Activated B cell treated with CpG ODN at 0.5 μM for 24 hours (primary cell): ENCODE measurements at regions not wholly inside any gene's neighbourhood (a gene's known extent, or its start where the extent isn't known, plus 50 kb on each side); places are given as distances from the start of the nearest gene placed in this dataset.

Experiments used
- ATAC-seq: fragments of 200-7000 bp; cut with Tn5 transposase; one replicate; pipeline ENCODE4 v1.10.0; 2021; ENCODE audit warnings: low read depth, mild to moderate bottlenecking, moderate library complexity
- CTCF ChIA-PET: fragments of 350-600 bp; sonication (Branson Sonifier 250); formaldehyde crosslinking; loops from one replicate; lab custom pipeline; 2021; ENCODE audit warnings: antibody characterized with exemption; lab: Charles Lee
- POLR2A ChIA-PET: fragments of 350-600 bp; sonication (Branson Sonifier 250); formaldehyde crosslinking; loops from one replicate; lab custom pipeline; 2021; ENCODE audit warnings: antibody characterized with exemption; lab: Charles Lee
- DNase-seq: peaks from one replicate; pipeline ENCODE4 v3.0.0; 2022
- H3K27ac Mint-ChIP-seq: one replicate; pipeline ENCODE4 v1.8.0; 2020; ENCODE audit warnings: mixed read lengths
- H3K27me3 Mint-ChIP-seq: one replicate; pipeline ENCODE4 v1.8.0; 2021; ENCODE audit warnings: mixed read lengths
- H3K36me3 Mint-ChIP-seq: one replicate; pipeline ENCODE4 v1.8.0; 2021; ENCODE audit warnings: low read depth, mixed read lengths
- H3K4me1 Mint-ChIP-seq: one replicate; pipeline ENCODE4 v1.8.0; 2021; ENCODE audit warnings: mixed read lengths
- H3K4me3 Mint-ChIP-seq: one replicate; pipeline ENCODE4 v1.8.0; 2020; ENCODE audit warnings: mild to moderate bottlenecking, mixed read lengths
- H3K9me3 Mint-ChIP-seq: one replicate; pipeline ENCODE4 v1.8.0; 2020; ENCODE audit warnings: mixed read lengths
- CTCF ChIP-seq: fragments of 200-600 bp; IDR thresholded peaks from one replicate; pipeline ENCODE4 v1.8.0; 2022; ENCODE audit warnings: antibody characterized with exemption, mild to moderate bottlenecking
- intact Hi-C: fragments of 100-400 bp; cut with micrococcal nuclease; formaldehyde crosslinking; loops from one replicate; pipeline ENCODE4 v1.15.1; 2024

- Mint-ChIP-seq H3K27ac (no peak overlapping the region), H3K9me3 (no peaks in the 10 kb centered on the region), H3K36me3 (no peaks in the 10 kb centered on the region), H3K27me3 (peaks cover 13% of the 10 kb centered on the region), H3K4me1 (no peaks in the 10 kb centered on the region), H3K4me3 (no peak overlapping the region)
- no peak for ATAC-seq
- TF ChIP-seq CTCF, result no peak
- intact Hi-C loops, result no loop called here
- ChIA-PET CTCF (no interaction called here), POLR2A (no interaction called here)
- no peak for DNase-seq
These were observed 132.9 kb downstream of the CHST1 start for GRCh38 chr11:45532546-45532945.

GRCh38 chr11:45530776-45531175 lies 134.6 kb downstream of the CHST1 start:
- Mint-ChIP-seq H3K4me1 (no peaks in the 10 kb centered on the region), H3K4me3 (no peak overlapping the region)
- POLR2A ChIA-PET, result no interaction called here

GRCh38 chr11:45530111-45530510 lies 135.3 kb downstream of the CHST1 start:
- Mint-ChIP-seq H3K9me3 (no peaks in the 10 kb centered on the region), H3K36me3 (no peaks in the 10 kb centered on the region), H3K27me3 (peaks cover 13% of the 10 kb centered on the region), H3K4me1 (no peaks in the 10 kb centered on the region), H3K4me3 (no peak overlapping the region), H3K27ac (no peak overlapping the region)
- DNase-seq (no peak), ATAC-seq (no peak)
- CTCF ChIA-PET, result no interaction called here
- intact Hi-C loops, result no loop called here
- POLR2A ChIA-PET, result no interaction called here
- TF ChIP-seq CTCF, result no peak

More at GRCh38 chr11:45530776-45531175, 134.6 kb downstream of the CHST1 start:
- CTCF ChIA-PET, result no interaction called here
- intact Hi-C loops, result no loop called here
- no peak for ATAC-seq
- TF ChIP-seq CTCF, result no peak
- H3K27me3 Mint-ChIP-seq, result peaks cover 13% of the 10 kb centered on the region
- DNase-seq, result no peak
- H3K36me3 Mint-ChIP-seq, result no peaks in the 10 kb centered on the region
- no peak overlapping the region for H3K27ac Mint-ChIP-seq
- no peaks in the 10 kb centered on the region for H3K9me3 Mint-ChIP-seq

GRCh38 chr11:45528435-45528834 lies 137.0 kb downstream of the CHST1 start:
- Mint-ChIP-seq H3K36me3 (no peaks in the 10 kb centered on the region), H3K4me1 (no peaks in the 10 kb centered on the region), H3K27ac (no peak overlapping the region), H3K9me3 (peaks cover 3% of the 10 kb centered on the region), H3K4me3 (no peak overlapping the region), H3K27me3 (peaks cover 13% of the 10 kb centered on the region)
- intact Hi-C loops, result no loop called here
- no peak for TF ChIP-seq CTCF
- ChIA-PET CTCF (no interaction called here), POLR2A (interaction anchor here (0.6 kb wide), 1 partner anchor 38 kb away, joined by 5 read pairs; no protein-coding TSS in a partner anchor)
- ATAC-seq (no peak), DNase-seq (no peak)

- DNase-seq (no peak), ATAC-seq (no peak)
- CTCF ChIA-PET, result no interaction called here
- no peaks in the 10 kb centered on the region for H3K4me1 Mint-ChIP-seq
- H3K27me3 Mint-ChIP-seq, result peaks cover 9% of the 10 kb centered on the region
- H3K4me3 Mint-ChIP-seq, result no peak overlapping the region
- H3K9me3 Mint-ChIP-seq, result peaks cover 3% of the 10 kb centered on the region
- H3K36me3 Mint-ChIP-seq, result no peaks in the 10 kb centered on the region
- no peak overlapping the region for H3K27ac Mint-ChIP-seq
- intact Hi-C loops, result no loop called here
- no peak for TF ChIP-seq CTCF
- POLR2A ChIA-PET, result interaction anchor here (0.6 kb wide), 1 partner anchor 37 kb away, joined by 5 read pairs; no protein-coding TSS in a partner anchor
These were observed 137.5 kb downstream of the CHST1 start for GRCh38 chr11:45527898-45528297.
